Retina (tissue), 1 donor: ENCODE measurements at regions not wholly inside any gene's neighbourhood (a gene's known extent, or its start where the extent isn't known, plus 50 kb on each side); places are given as distances from the start of the nearest gene placed in this dataset.

Experiments
- DNase-seq: peaks from one replicate; pipeline ENCODE4 v3.0.0-alpha.2; 2016

DNA sequence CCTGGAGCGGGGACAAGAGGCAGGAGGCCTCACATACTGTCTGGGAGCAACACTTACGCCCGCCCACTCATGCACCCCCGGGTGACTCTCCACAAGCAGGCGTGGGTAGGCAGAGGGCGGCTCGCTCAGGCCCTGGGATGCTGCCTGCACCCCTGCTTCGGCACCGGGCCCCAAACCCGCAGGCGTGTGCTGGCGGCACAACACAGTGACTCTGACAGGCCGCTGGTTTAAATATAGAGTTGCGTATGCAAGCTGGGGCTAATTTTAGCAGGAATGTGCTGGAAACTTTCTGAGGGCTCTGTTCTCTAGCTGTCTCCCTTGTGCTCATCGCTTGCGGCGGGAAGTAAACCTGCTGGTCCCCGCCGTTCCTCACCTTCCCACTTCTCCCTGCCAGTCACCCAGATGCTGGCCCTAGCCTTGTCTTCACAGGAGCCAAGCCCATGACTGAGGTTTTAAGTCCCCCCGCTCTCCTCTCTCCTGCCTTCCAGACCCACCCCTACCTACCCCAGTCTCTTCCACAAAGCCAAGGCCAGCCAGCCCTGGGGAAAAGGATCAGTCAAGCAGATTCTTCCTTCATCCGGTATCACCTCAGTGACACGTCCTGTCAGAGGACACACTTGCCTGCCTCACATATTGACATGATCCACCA is 94.5 kb upstream of the FOXP4 start:
- no peak for DNase-seq

DNA sequence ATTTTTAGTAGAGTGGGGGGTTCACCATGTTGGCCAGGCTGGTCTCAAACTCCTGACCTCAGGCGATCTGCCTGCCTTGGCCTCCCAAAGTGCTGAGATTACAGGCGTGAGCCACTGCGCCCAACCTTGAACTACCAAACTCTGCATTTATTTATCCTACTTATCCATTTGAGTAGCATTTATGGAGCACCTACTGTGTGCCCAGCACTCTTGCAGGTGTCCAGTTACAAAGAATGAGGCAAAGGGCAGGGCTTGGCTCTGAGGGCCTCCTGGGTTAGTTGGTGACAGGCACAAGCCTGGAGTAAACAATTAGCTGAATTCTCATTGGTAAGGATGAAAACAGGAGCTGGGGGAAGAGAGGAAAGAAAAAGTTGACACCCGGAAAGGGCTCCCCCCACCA is 93.4 kb upstream of the FOXP4 start:
- no peak for DNase-seq

- no peak for DNase-seq
Observed at GRCh38 chr6:41453244-41453643, 92.9 kb upstream of the FOXP4 start.

- no peak for DNase-seq
Observed at GRCh38 chr6:41454189-41454789, 91.9 kb upstream of the FOXP4 start.

DNA sequence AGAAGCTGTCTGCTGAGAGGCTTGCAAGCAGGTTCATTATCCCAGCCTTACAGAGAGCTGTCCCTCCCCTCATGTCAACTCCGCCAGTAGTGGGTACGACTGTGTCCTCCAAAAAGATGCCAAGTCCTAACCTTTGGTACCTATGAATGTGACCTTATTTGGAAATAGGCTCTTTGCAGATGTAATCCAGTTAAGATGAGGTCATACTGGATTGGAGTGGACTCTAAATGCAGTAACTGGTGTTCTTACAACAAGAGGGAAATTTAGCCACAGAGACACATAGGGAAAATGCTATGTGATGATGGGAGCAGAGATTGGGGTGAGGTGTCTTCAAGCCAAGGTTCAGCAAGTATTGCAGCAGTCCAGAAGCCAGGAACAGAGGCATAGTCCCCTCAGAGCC is 90.8 kb upstream of the FOXP4 start:
- no peak for DNase-seq

GRCh38 chr6:41455818-41456217 is 90.4 kb upstream of the FOXP4 start:
- no peak for DNase-seq

DNA sequence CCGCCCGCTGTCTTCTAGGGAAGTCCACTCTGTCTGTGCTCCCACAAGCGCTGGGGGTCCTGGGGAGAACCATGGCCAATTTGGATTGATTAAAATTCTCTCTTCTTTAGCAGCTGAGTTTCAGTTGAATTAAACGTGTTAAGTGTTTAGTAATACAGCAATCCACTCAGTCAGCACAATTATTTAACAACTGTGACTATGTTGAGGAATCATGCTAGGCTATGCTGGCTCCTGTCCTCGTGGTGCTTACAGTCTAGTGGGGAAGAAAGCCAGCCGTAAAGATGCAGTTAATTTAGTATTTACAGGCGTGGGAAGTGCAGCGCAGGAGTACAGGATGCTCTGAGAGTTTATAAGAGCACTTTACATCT is 88.9 kb upstream of the FOXP4 start:
- no peak for DNase-seq

- no peak for DNase-seq
Observed at GRCh38 chr6:41459738-41460137, 86.4 kb upstream of the FOXP4 start.

GRCh38 chr6:41460742-41461336 is 85.3 kb upstream of the FOXP4 start:
- DNase-seq: no peak

GRCh38 chr6:41462033-41462432 is 84.1 kb upstream of the FOXP4 start:
- DNase-seq: no peak

DNA sequence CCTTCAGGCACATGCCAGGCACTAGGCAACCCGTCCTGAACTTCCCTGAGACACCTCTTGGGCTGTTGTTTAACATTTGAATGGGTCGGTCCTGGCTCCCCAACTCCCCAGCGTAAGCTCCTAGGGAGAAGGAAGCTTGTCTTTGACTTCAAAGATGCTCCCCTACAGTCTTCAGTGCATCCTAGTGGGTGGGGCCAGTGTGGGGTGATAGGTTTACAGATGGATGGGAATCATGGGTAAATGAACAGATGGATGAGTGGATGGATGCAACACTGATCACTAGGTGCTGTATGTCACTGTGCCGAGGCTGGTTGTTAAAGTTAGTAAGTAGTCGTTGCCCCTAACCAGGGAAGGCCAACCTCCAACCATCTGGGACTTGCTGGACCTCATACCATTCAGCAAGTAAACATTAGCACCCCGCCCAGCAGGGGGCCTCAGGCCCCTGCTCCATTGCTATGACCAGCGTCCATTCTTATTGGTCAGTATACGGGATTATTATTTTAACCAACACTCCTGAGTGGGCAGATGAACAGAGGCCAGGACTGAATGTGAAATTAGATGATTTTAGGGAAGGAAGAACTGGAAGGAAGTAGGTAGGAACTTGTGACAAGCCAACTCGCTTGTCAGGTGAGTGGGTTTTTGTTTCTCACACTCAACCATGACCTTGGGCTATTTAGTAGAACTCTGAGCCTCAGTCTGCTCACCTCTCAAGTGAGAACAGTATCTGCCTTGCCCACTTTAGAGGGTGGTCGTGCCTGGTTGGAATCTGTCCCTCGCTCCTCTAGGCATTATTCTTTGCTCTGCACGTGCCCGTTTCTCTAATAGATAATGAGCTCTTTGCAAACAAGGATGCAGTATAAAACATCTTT is 82.9 kb upstream of the FOXP4 start:
- DNase-seq: no peak

GRCh38 chr6:41464019-41464418 is 82.2 kb upstream of the FOXP4 start:
- no peak for DNase-seq

GRCh38 chr6:41464481-41464880 is 81.7 kb upstream of the FOXP4 start:
- no peak for DNase-seq

DNA sequence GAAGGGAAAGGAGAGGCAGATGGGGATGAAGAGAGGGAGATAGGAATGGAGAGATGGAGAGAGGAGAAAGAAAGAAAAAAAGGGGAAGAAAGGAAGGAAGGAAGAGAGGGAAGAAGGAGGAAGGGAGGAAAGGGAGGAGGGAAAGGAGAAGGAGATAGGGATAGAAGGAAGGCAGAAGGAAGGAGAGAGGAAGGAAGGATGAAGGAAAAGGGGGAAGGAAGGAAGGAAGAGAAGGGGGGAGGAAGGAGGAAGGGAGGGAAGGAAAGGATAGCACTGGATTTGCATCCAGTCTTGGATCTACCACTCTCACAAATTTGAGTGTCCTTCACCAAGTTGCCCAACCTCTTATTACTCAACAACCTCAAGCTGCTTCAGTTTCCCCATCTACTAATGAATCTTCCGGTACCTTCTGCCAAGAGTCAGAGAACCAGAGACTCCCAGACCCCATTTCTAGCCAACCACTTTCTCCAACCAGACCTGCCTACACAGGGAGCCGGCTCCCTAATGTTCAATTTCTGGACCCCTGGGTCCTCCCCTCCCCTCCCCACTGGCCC is 79.7 kb upstream of the FOXP4 start:
- DNase-seq: no peak

- no peak for DNase-seq
Observed at GRCh38 chr6:41467061-41467460, 79.1 kb upstream of the FOXP4 start.

DNA sequence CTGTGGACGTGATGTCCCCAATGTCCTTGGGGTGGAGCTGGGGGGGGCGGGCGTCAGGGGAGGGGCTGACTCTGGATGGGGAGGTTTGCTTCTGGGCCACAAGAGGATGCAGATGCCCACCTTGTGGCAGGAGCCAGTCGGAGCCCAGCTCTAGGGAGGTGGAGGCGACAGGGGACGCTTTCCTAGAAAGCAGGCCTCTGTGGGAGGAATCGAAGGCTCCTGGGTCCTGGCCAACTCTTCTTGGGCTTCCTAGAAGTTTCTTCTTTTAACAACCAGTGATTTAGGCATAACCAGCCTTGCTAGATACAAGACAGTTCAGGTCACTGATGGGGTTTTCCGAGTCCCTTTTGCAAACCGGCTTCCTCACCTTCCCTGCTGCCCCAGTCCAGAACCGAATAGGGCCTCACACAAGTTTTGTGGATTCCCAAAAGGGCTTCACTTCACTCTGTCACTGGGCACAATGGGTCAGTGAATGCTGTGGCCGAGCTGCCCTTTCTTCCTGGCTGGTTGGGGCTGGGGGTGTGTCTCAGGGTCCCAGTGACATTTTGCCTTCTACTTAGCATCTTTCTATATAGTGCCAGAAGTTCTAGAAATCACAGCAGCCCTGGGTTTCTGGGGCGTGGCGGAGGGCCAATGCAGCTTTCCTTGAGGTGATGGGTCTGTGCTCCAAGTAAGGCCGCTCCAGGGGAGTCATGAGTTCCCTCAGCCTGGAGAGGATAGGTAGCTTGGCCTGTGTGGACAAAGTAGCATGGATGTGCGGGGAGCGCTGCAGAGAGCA is 78.4 kb upstream of the FOXP4 start:
- no peak for DNase-seq

- DNase-seq: peak; percentile 43
Observed at GRCh38 chr6:41469156-41470028, 76.8 kb upstream of the FOXP4 start.

GRCh38 chr6:41470029-41470330 is 76.2 kb upstream of the FOXP4 start:
- peak; percentile 80 for DNase-seq

GRCh38 chr6:41470331-41471063 is 75.7 kb upstream of the FOXP4 start:
- no peak for DNase-seq

GRCh38 chr6:41471064-41471895 is 74.9 kb upstream of the FOXP4 start:
- no peak for DNase-seq
